ENCODE measurements at regions not wholly inside any gene's neighbourhood (a gene's known extent, or its start where the extent isn't known, plus 50 kb on each side); places are given as distances from the start of the nearest gene placed in this dataset.

GRCh38 chr3:90134090-90134489 lies 1026.7 kb downstream of the EPHA3 start:
- H3K27me3 ChIP-seq (ENCODE audit: insufficient read depth, poor library complexity, severe bottlenecking): no peaks in the 10 kb centered on the region
- H3K4me3 ChIP-seq (replicated peaks; ENCODE audit: insufficient read depth, low read length): no peak overlapping the region
- TF ChIP-seq GABPA (IDR thresholded peaks at IDR 0.05; ENCODE audit: low read depth) (no peak), POLR2AphosphoS5 (IDR thresholded peaks at IDR 0.05; ENCODE audit: low read depth) (no peak), SPI1 (IDR thresholded peaks at IDR 0.05; ENCODE audit: borderline replicate concordance, low read depth) (no peak), REST (IDR thresholded peaks at IDR 0.05; ENCODE audit: insufficient replicate concordance, low read depth) (no peak)
- H3K27ac ChIP-seq (replicated peaks): no peak overlapping the region
- DNase-seq (ENCODE audit: low read depth in 1 of 2, low spot score in 1 of 2): no peak

- Histone ChIP-seq H3K4me3 (replicated peaks; ENCODE audit: insufficient read depth, low read length) (no peak overlapping the region), H3K27me3 (ENCODE audit: insufficient read depth, poor library complexity, severe bottlenecking) (no peaks in the 10 kb centered on the region), H3K27ac (replicated peaks) (no peak overlapping the region)
- DNase-seq (ENCODE audit: low read depth in 1 of 2, low spot score in 1 of 2): no peak
- TF ChIP-seq SPI1 (IDR thresholded peaks at IDR 0.05; ENCODE audit: borderline replicate concordance, low read depth) (no peak), POLR2AphosphoS5 (IDR thresholded peaks at IDR 0.05; ENCODE audit: low read depth) (no peak), REST (IDR thresholded peaks at IDR 0.05; ENCODE audit: insufficient replicate concordance, low read depth) (no peak), CTCF (IDR thresholded peaks at IDR 0.05; ENCODE audit: insufficient read depth, low read length) (no peak), GABPA (IDR thresholded peaks at IDR 0.05; ENCODE audit: low read depth) (no peak)
Measured at GRCh38 chr3:90136456-90137191, 1029.2 kb downstream of the EPHA3 start.

- H3K27ac ChIP-seq (replicated peaks): no peak overlapping the region
- no peak overlapping the region for H3K4me3 ChIP-seq (replicated peaks; ENCODE audit: insufficient read depth, low read length)
- H3K27me3 ChIP-seq (ENCODE audit: insufficient read depth, poor library complexity, severe bottlenecking): no peaks in the 10 kb centered on the region
- TF ChIP-seq REST (IDR thresholded peaks at IDR 0.05; ENCODE audit: insufficient replicate concordance, low read depth) (no peak), CTCF (IDR thresholded peaks at IDR 0.05; ENCODE audit: insufficient read depth, low read length) (no peak), SPI1 (IDR thresholded peaks at IDR 0.05; ENCODE audit: borderline replicate concordance, low read depth) (no peak), POLR2AphosphoS5 (IDR thresholded peaks at IDR 0.05; ENCODE audit: low read depth) (no peak), GABPA (IDR thresholded peaks at IDR 0.05; ENCODE audit: low read depth) (no peak)
- no peak for DNase-seq (ENCODE audit: low read depth in 1 of 2, low spot score in 1 of 2)
Measured at GRCh38 chr3:90145094-90145860, 1037.9 kb downstream of the EPHA3 start.
